Mesendoderm (in vitro differentiated cells): ENCODE measurements at regions not wholly inside any gene's neighbourhood (a gene's known extent, or its start where the extent isn't known, plus 50 kb on each side); places are given as distances from the start of the nearest gene placed in this dataset.

Experiments used
- DNase-seq: peaks from one replicate; pipeline ENCODE4 v3.0.0; 2013
- H2AK5ac ChIP-seq: 2 replicates; pipeline ENCODE4 v1.6.1; 2013; ENCODE audit warnings: low read length, inconsistent platforms
- H2BK120ac ChIP-seq: 2 replicates; pipeline ENCODE4 v1.6.1; 2013; ENCODE audit warnings: low read depth, mild to moderate bottlenecking, low read length, moderate library complexity, mixed read lengths
- H2BK15ac ChIP-seq: replicated peaks from 2 replicates; pipeline ENCODE4 v1.6.1; 2013; ENCODE audit warnings: low read depth, mild to moderate bottlenecking, moderate library complexity
- H2BK5ac ChIP-seq: 2 replicates; pipeline ENCODE4 v1.6.1; 2013; ENCODE audit warnings: low read length, inconsistent platforms
- H3K18ac ChIP-seq: 2 replicates; pipeline ENCODE4 v1.6.1; 2013; ENCODE audit warnings: mild to moderate bottlenecking, low read length, mixed read lengths
- H3K23ac ChIP-seq: one replicate; pipeline ENCODE4 v1.6.1; 2013; ENCODE audit warnings: low read length
- H3K27ac ChIP-seq: 2 replicates; pipeline ENCODE4 v1.5.1; 2013; ENCODE audit warnings: low read depth, mild to moderate bottlenecking, inconsistent platforms, low read length, moderate library complexity
- H3K27me3 ChIP-seq: 2 replicates; pipeline ENCODE4 v1.6.1; 2013; ENCODE audit warnings: low read length, control low read depth, mild to moderate bottlenecking, inconsistent platforms; ENCODE audit not compliant: insufficient read depth, poor library complexity
- H3K36me3 ChIP-seq: 2 replicates; pipeline ENCODE4 v1.6.1; 2013; ENCODE audit warnings: low read length, inconsistent platforms; ENCODE audit not compliant: control insufficient read depth, insufficient read depth
- H3K4ac ChIP-seq: one replicate; pipeline ENCODE4 v1.6.1; 2013; ENCODE audit warnings: low read depth, mild to moderate bottlenecking, low read length, moderate library complexity
- H3K4me1 ChIP-seq: 2 replicates; pipeline ENCODE4 v1.6.1; 2013; ENCODE audit warnings: low read depth, low read length, inconsistent platforms; ENCODE audit not compliant: control insufficient read depth
- H3K4me2 ChIP-seq: 2 replicates; pipeline ENCODE4 v1.6.1; 2013; ENCODE audit warnings: low read length
- H3K4me3 ChIP-seq: 2 replicates; pipeline ENCODE4 v1.5.1; 2013; ENCODE audit warnings: mild to moderate bottlenecking, low read length
- H3K56ac ChIP-seq: one replicate; pipeline ENCODE4 v1.6.1; 2013; ENCODE audit warnings: low read length
- H3K79me1 ChIP-seq: 2 replicates; pipeline ENCODE4 v1.6.1; 2013; ENCODE audit warnings: low read length, inconsistent platforms
- H3K79me2 ChIP-seq: 2 replicates; pipeline ENCODE4 v1.6.1; 2013; ENCODE audit warnings: mild to moderate bottlenecking, low read length; ENCODE audit not compliant: control insufficient read depth, insufficient read depth
- H3K9ac ChIP-seq: 2 replicates; pipeline ENCODE4 v1.6.1; 2013; ENCODE audit warnings: low read length, inconsistent platforms
- H4K5ac ChIP-seq: one replicate; pipeline ENCODE4 v1.6.1; 2013; ENCODE audit warnings: low read length
- H4K8ac ChIP-seq: one replicate; pipeline ENCODE4 v1.6.1; 2013; ENCODE audit warnings: low read depth, mild to moderate bottlenecking, control low read depth, low read length, moderate library complexity
- WGBS: extraction: QIAGEN DNeasy Blood & Tissue Kit; methylation state at CpG from one replicate; pipeline ENCODE4 v1.1.7; 2013; ENCODE audit warnings: low lambda C conversion rate, missing lambda C conversion rate; ENCODE audit not compliant: insufficient coverage; ENCODE audit errors: extremely low coverage; 5-methylcytosine and 5-hydroxymethylcytosine counted together

DNA sequence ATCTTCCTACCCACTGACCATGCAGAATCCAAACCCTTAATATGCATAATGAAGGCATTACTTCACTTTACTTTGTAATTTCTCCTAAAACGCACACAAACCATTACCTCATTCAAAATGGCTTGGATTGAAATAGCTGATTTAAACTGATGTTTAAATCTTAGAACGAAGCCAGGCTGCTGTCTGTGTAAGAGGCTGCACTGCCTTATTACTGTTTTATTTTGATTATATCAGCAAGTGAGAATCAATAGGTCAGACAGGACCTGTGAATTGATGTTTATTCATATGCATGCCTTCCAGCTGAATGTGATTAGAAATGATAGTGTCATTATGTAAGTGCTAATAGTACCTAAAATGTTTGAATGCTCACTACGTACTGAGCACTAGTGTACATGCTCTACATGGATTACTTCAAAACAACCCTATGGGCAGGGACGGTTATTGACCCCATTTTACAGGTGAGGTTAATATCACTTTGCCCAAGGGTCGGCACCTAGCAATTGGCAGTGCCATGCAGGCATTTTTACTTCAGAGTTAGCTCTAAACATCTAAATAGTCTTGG, 314.2 kb upstream of the CBLB start:
- 100% methylated on average over 1 of the region's 5 CpGs for WGBS
- H4K8ac ChIP-seq = no peak overlapping the region

DNA sequence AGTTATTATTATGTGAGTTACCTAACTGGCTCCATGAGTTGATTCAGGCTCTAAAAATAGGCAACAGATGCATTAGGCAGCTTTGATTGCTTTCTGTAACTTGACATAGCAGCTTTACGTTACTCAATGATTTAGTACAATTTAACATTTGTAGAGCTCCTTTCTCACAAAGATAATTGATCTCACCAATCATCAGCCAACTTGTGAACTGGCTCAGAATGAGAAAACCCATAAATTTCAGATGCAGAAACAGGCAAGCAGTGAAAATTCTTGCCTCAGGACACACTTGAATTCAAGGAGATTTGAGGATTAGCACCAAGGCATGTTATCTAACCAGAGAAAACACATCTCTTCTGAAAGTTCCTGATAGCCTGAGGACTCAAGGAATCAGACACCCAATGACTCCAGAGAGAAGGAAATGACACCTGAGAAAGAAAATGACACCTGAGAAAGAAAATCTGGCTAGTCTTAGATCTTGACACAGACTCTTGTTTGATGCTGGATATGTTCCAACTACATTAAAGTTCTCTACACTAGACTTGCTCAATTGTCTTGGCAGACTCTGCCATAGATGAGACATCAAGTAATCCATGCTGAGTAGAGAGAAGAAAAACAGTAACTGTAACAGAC, 315.1 kb upstream of the CBLB start:
- H4K8ac ChIP-seq = no peak overlapping the region
- DNase-seq = peak; percentile 88
- no peak overlapping the region for H2BK120ac ChIP-seq
- H3K4me2 ChIP-seq = no peak overlapping the region
- no peaks in the 10 kb centered on the region for H3K79me2 ChIP-seq
- no peaks in the 10 kb centered on the region for H3K36me3 ChIP-seq
- H3K79me1 ChIP-seq = no peaks in the 10 kb centered on the region
- H3K4ac ChIP-seq = no peak overlapping the region
- no peak overlapping the region for H2AK5ac ChIP-seq
- WGBS = no CpG with 5 or more reads among the region's 1 CpG
- H2BK15ac ChIP-seq = no peak overlapping the region
- H3K23ac ChIP-seq = no peak overlapping the region
- no peaks in the 10 kb centered on the region for H3K27me3 ChIP-seq
- no peak overlapping the region for H3K9ac ChIP-seq
- no peak overlapping the region for H3K27ac ChIP-seq
- H3K56ac ChIP-seq = no peak overlapping the region
- H3K4me1 ChIP-seq = no peaks in the 10 kb centered on the region
- H4K5ac ChIP-seq = no peak overlapping the region
- H3K18ac ChIP-seq = no peak overlapping the region
- no peak overlapping the region for H3K4me3 ChIP-seq
- H2BK5ac ChIP-seq = no peak overlapping the region

More for the DNA sequence above, 314.2 kb upstream of the CBLB start:
- no peak overlapping the region for H3K4me3 ChIP-seq
- peak overlapping the region; percentile 57 for H2BK15ac ChIP-seq
- no peak overlapping the region for H3K18ac ChIP-seq
- H3K27ac ChIP-seq = no peak overlapping the region
- H3K4me1 ChIP-seq = no peaks in the 10 kb centered on the region
- H2AK5ac ChIP-seq = no peak overlapping the region
- H3K9ac ChIP-seq = no peak overlapping the region
- no peak for DNase-seq
- H3K4me2 ChIP-seq = no peak overlapping the region
- H2BK5ac ChIP-seq = no peak overlapping the region
- no peak overlapping the region for H3K23ac ChIP-seq
- no peaks in the 10 kb centered on the region for H3K36me3 ChIP-seq
- no peak overlapping the region for H4K5ac ChIP-seq
- H3K79me2 ChIP-seq = no peaks in the 10 kb centered on the region
- H3K79me1 ChIP-seq = no peaks in the 10 kb centered on the region
- H3K4ac ChIP-seq = no peak overlapping the region
- no peak overlapping the region for H3K56ac ChIP-seq
- H2BK120ac ChIP-seq = no peak overlapping the region
- H3K27me3 ChIP-seq = no peaks in the 10 kb centered on the region

DNA sequence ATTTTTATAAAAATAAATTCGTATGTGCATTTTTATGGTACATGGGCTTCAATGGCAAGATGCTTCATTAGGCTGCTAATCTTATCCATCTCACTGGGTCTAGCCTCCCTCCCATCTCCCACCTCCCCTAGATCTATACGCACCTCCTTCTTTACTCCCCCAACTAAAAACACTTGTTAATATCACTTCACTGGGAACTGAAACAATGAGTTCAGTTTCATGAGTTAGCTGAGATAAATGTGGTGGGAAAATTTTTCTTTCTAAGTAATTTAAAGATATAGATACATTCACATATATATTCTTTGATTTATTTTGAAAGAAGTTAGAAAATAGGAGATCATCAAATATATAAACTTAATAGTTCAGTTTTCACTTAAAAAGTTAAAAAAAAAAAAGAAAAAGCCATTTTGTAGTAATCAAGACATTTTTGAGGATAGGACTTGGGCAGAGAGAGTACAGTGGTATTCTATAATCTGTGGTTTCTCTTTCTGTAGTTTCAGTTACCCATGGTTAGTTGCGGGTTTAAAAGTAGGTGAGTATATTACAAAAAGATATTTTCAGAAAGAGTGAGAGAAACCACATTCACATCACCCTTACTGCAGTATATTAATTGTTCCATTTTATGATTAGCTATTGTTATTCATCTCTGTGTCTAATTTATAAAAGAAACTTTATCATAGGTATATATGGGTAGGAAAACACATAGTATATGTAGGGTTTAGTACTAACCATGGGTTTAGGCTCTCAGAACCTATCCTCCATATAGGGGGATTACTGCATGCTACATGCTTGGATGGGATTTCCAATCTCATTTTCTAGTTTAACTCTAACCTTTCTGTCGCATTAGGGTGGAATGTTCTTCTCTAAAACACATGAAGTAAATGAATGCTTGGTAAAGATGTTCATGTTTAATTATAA, 316.0 kb upstream of the CBLB start:
- H4K5ac ChIP-seq = no peak overlapping the region
- no peaks in the 10 kb centered on the region for H3K79me1 ChIP-seq
- no peak overlapping the region for H3K4ac ChIP-seq
- no peak overlapping the region for H3K4me2 ChIP-seq
- no peaks in the 10 kb centered on the region for H3K4me1 ChIP-seq
- no peak overlapping the region for H2AK5ac ChIP-seq
- no peak overlapping the region for H4K8ac ChIP-seq
- H3K27ac ChIP-seq = no peak overlapping the region
- no peak overlapping the region for H2BK5ac ChIP-seq
- no peak overlapping the region for H3K4me3 ChIP-seq
- no peak overlapping the region for H3K18ac ChIP-seq
- DNase-seq = no peak
- no peak overlapping the region for H3K56ac ChIP-seq
- H2BK15ac ChIP-seq = no peak overlapping the region
- no CpG with 5 or more reads among the region's 4 CpGs for WGBS
- no peak overlapping the region for H3K23ac ChIP-seq
- H3K9ac ChIP-seq = no peak overlapping the region
- H3K36me3 ChIP-seq = no peaks in the 10 kb centered on the region
- no peaks in the 10 kb centered on the region for H3K27me3 ChIP-seq
- H3K79me2 ChIP-seq = no peaks in the 10 kb centered on the region
- no peak overlapping the region for H2BK120ac ChIP-seq

DNA sequence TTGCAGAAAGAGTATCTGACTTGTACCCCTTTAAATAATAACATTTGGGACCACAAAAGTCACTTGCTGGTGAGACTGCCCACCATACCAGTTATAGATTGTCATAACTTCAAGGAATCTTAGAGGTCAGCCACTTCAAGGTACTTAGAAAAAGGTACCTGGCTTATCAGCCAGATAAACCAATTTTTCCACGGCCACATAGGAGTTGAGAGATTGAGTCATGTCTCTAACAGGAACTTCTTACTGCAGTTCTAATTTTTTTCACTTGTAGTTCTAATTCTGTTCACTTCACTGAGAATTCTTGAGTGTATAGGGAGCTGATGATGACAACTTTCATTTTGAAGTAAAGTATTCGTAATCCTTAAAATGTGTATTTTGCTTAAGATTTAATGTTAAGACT, 317.1 kb upstream of the CBLB start:
- no peak overlapping the region for H3K27ac ChIP-seq
- H3K56ac ChIP-seq = no peak overlapping the region
- H3K23ac ChIP-seq = no peak overlapping the region
- no peaks in the 10 kb centered on the region for H3K36me3 ChIP-seq
- H3K18ac ChIP-seq = no peak overlapping the region
- H2BK5ac ChIP-seq = no peak overlapping the region
- H3K79me1 ChIP-seq = no peaks in the 10 kb centered on the region
- no peaks in the 10 kb centered on the region for H3K79me2 ChIP-seq
- no peaks in the 10 kb centered on the region for H3K4me1 ChIP-seq
- H3K9ac ChIP-seq = no peak overlapping the region
- no peak overlapping the region for H4K8ac ChIP-seq
- no peak overlapping the region for H3K4ac ChIP-seq
- no peak overlapping the region for H3K4me3 ChIP-seq
- DNase-seq = no peak
- no CpG with 5 or more reads among the region's 2 CpGs for WGBS
- H2BK120ac ChIP-seq = no peak overlapping the region
- H2BK15ac ChIP-seq = no peak overlapping the region
- no peaks in the 10 kb centered on the region for H3K27me3 ChIP-seq
- H2AK5ac ChIP-seq = no peak overlapping the region
- no peak overlapping the region for H3K4me2 ChIP-seq
- no peak overlapping the region for H4K5ac ChIP-seq

DNA sequence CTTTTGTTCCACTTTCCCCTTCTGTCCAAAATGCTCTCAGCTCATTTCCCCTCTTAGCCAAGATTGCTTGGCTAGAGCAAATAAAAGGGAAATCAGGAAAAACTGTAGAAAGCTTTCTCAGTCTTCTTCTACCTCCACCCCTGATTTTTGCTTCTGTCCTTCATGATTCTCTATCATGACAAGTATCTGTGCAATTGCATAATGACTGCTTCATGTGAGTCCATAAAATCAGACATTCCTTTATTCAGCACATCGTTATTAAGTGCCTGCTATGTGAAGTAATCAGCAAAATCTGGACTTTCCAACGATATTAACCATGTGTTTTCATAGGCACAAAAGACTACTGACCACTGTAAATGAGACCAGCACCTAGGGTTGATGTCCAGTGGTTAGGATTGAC, 321.5 kb upstream of the CBLB start:
- Histone ChIP-seq H2BK120ac (no peak overlapping the region), H3K18ac (no peak overlapping the region), H3K4me2 (no peak overlapping the region), H3K36me3 (no peaks in the 10 kb centered on the region), H3K4me3 (no peak overlapping the region), H2BK15ac (no peak overlapping the region), H4K5ac (no peak overlapping the region), H3K79me2 (no peaks in the 10 kb centered on the region), H3K4ac (no peak overlapping the region), H4K8ac (no peak overlapping the region), H3K27me3 (no peaks in the 10 kb centered on the region), H2BK5ac (no peak overlapping the region), H3K9ac (no peak overlapping the region), H3K4me1 (no peaks in the 10 kb centered on the region), H2AK5ac (no peak overlapping the region), H3K79me1 (no peaks in the 10 kb centered on the region), H3K27ac (no peak overlapping the region), H3K23ac (no peak overlapping the region), H3K56ac (no peak overlapping the region)
- no peak for DNase-seq
- no CpG with 5 or more reads among the region's 2 CpGs for WGBS
